Skeletal muscle cell (primary cell): ENCODE measurements at regions not wholly inside any gene's neighbourhood (a gene's known extent, or its start where the extent isn't known, plus 50 kb on each side); places are given as distances from the start of the nearest gene placed in this dataset.

Experiments
- DNase-seq: peaks from one replicate; pipeline ENCODE4 v3.0.0-alpha.2; 2010; ENCODE audit warnings: low read depth
- H3K4me3 ChIP-seq: 2 replicates; pipeline ENCODE4 v1.5.1; 2011; ENCODE audit warnings: low read depth, mild to moderate bottlenecking, control low read depth, low read length, moderate library complexity

- no peak overlapping the region for H3K4me3 ChIP-seq
- DNase-seq, result no peak
Observed at GRCh38 chr6:90439586-90439985, 142.9 kb upstream of the BACH2 start.

GRCh38 chr6:90436403-90436802 lies 139.8 kb upstream of the BACH2 start:
- DNase-seq, result no peak
- no peak overlapping the region for H3K4me3 ChIP-seq

GRCh38 chr6:90435207-90435899 lies 138.7 kb upstream of the BACH2 start:
- no peak for DNase-seq
- no peak overlapping the region for H3K4me3 ChIP-seq

- H3K4me3 ChIP-seq, result no peak overlapping the region
- no peak for DNase-seq
Observed at GRCh38 chr6:90434094-90434493, 137.5 kb upstream of the BACH2 start.

- H3K4me3 ChIP-seq, result no peak overlapping the region
- DNase-seq, result no peak
Observed at GRCh38 chr6:90432937-90433336, 136.3 kb upstream of the BACH2 start.

GRCh38 chr6:90432041-90432775 lies 135.6 kb upstream of the BACH2 start:
- H3K4me3 ChIP-seq, result no peak overlapping the region
- DNase-seq, result no peak

- no peak overlapping the region for H3K4me3 ChIP-seq
- DNase-seq, result no peak
Observed at GRCh38 chr6:90431576-90431975, 134.9 kb upstream of the BACH2 start.

GRCh38 chr6:90429713-90430112 lies 133.1 kb upstream of the BACH2 start:
- no peak for DNase-seq
- no peak overlapping the region for H3K4me3 ChIP-seq

GRCh38 chr6:90428514-90428913 lies 131.9 kb upstream of the BACH2 start:
- no peak overlapping the region for H3K4me3 ChIP-seq
- DNase-seq, result no peak

GRCh38 chr6:90425161-90425641 lies 128.6 kb upstream of the BACH2 start:
- no peak overlapping the region for H3K4me3 ChIP-seq
- DNase-seq, result no peak

- H3K4me3 ChIP-seq, result no peak overlapping the region
- no peak for DNase-seq
Observed at GRCh38 chr6:90424580-90424979, 127.9 kb upstream of the BACH2 start.

GRCh38 chr6:90421666-90422065 lies 125.0 kb upstream of the BACH2 start:
- no peak for DNase-seq
- no peak overlapping the region for H3K4me3 ChIP-seq

GRCh38 chr6:90420500-90420899 lies 123.9 kb upstream of the BACH2 start:
- DNase-seq, result no peak
- no peak overlapping the region for H3K4me3 ChIP-seq

- DNase-seq, result no peak
- no peak overlapping the region for H3K4me3 ChIP-seq
Observed at GRCh38 chr6:90417385-90417784, 120.7 kb upstream of the BACH2 start.

GRCh38 chr6:90416322-90416721 lies 119.7 kb upstream of the BACH2 start:
- H3K4me3 ChIP-seq, result no peak overlapping the region

GRCh38 chr6:90415178-90415577 lies 118.5 kb upstream of the BACH2 start:
- no peak for DNase-seq
- H3K4me3 ChIP-seq, result no peak overlapping the region

More at GRCh38 chr6:90416322-90416721, 119.7 kb upstream of the BACH2 start:
- no peak for DNase-seq

GRCh38 chr6:90414352-90414751 lies 117.7 kb upstream of the BACH2 start:
- no peak for DNase-seq
- no peak overlapping the region for H3K4me3 ChIP-seq

GRCh38 chr6:90413867-90414266 lies 117.2 kb upstream of the BACH2 start:
- H3K4me3 ChIP-seq, result peak overlapping the region; percentile 26
- no peak for DNase-seq

- peak overlapping the region; percentile 26 for H3K4me3 ChIP-seq
- DNase-seq, result no peak
Observed at GRCh38 chr6:90413396-90413795, 116.8 kb upstream of the BACH2 start.

- no peak for DNase-seq
- H3K4me3 ChIP-seq, result no peak overlapping the region
Observed at GRCh38 chr6:90412538-90413369, 116.1 kb upstream of the BACH2 start.
